ENCODE measurements at regions not wholly inside any gene's neighbourhood (a gene's known extent, or its start where the extent isn't known, plus 50 kb on each side); places are given as distances from the start of the nearest gene placed in this dataset.

- TF ChIP-seq, protein P1, sequence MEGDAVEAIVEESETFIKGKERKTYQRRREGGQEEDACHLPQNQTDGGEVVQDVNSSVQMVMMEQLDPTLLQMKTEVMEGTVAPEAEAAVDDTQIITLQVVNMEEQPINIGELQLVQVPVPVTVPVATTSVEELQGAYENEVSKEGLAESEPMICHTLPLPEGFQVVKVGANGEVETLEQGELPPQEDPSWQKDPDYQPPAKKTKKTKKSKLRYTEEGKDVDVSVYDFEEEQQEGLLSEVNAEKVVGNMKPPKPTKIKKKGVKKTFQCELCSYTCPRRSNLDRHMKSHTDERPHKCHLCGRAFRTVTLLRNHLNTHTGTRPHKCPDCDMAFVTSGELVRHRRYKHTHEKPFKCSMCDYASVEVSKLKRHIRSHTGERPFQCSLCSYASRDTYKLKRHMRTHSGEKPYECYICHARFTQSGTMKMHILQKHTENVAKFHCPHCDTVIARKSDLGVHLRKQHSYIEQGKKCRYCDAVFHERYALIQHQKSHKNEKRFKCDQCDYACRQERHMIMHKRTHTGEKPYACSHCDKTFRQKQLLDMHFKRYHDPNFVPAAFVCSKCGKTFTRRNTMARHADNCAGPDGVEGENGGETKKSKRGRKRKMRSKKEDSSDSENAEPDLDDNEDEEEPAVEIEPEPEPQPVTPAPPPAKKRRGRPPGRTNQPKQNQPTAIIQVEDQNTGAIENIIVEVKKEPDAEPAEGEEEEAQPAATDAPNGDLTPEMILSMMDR (IDR thresholded peaks at IDR 0.05) = no peak
- TF ChIP-seq POLR2A (IDR thresholded peaks at IDR 0.05) = no peak
These were observed 260.1 kb upstream of the SLC24A2 start for GRCh38 chr9:20048985-20049384.
